Osteoblast (primary cell): ENCODE measurements at regions not wholly inside any gene's neighbourhood (a gene's known extent, or its start where the extent isn't known, plus 50 kb on each side); places are given as distances from the start of the nearest gene placed in this dataset.
A peak's percentile ranks its signal among the peaks of the same experiment; 100 is the strongest.

Source experiments
- DNase-seq: peaks from one replicate; pipeline ENCODE4 v3.0.0; 2011; ENCODE audit warnings: low spot score, mixed read lengths; ENCODE audit not compliant: insufficient read length; ENCODE audit errors: missing footprints
- H2AFZ ChIP-seq: 2 replicates; pipeline ENCODE4 v1.6.0; 2011; ENCODE audit warnings: mild to moderate bottlenecking, low read length
- H3K27ac ChIP-seq: 2 replicates; pipeline ENCODE4 v1.5.1; 2011; ENCODE audit warnings: mild to moderate bottlenecking, low read depth, low read length, moderate library complexity
- H3K27me3 ChIP-seq: 2 replicates; pipeline ENCODE4 v1.6.0; 2012; ENCODE audit warnings: mild to moderate bottlenecking, control low read depth, inconsistent platforms, low read length, moderate library complexity; ENCODE audit not compliant: insufficient read depth
- H3K36me3 ChIP-seq: 2 replicates; pipeline ENCODE4 v1.5.1; 2011; ENCODE audit warnings: mild to moderate bottlenecking, low read length, control low read depth, moderate library complexity; ENCODE audit not compliant: insufficient read depth
- H3K4me1 ChIP-seq: 2 replicates; pipeline ENCODE4 v1.5.1; 2011; ENCODE audit warnings: mild to moderate bottlenecking, low read length, control low read depth, moderate library complexity; ENCODE audit not compliant: insufficient read depth
- H3K4me2 ChIP-seq: 2 replicates; pipeline ENCODE4 v1.6.0; 2011; ENCODE audit warnings: mild to moderate bottlenecking, low read length; ENCODE audit not compliant: insufficient read depth
- H3K4me3 ChIP-seq: fragments of 200-600 bp; sonication (generic); 3 replicates; pipeline ENCODE4 v1.5.1; 2012; ENCODE audit warnings: mild to moderate bottlenecking, low read length, inconsistent platforms; ENCODE audit not compliant: insufficient read depth
- H3K79me2 ChIP-seq: 2 replicates; pipeline ENCODE4 v1.6.0; 2012; ENCODE audit warnings: mild to moderate bottlenecking, low read length, control low read depth, inconsistent platforms; ENCODE audit not compliant: insufficient read depth
- H3K9me3 ChIP-seq: 2 replicates; pipeline ENCODE4 v1.5.1; 2011; ENCODE audit warnings: low read depth, low read length, control low read depth
- H4K20me1 ChIP-seq: 2 replicates; pipeline ENCODE4 v1.6.0; 2012; ENCODE audit warnings: mild to moderate bottlenecking, low read length, control low read depth; ENCODE audit not compliant: insufficient read depth
- TF ChIP-seq, protein P1 (sequence below): IDR thresholded peaks from 2 replicates; pipeline ENCODE4 v1.5.1; 2011; ENCODE audit warnings: mild to moderate bottlenecking, low read depth, low read length, moderate library complexity; ENCODE audit errors: extremely low read depth

DNA sequence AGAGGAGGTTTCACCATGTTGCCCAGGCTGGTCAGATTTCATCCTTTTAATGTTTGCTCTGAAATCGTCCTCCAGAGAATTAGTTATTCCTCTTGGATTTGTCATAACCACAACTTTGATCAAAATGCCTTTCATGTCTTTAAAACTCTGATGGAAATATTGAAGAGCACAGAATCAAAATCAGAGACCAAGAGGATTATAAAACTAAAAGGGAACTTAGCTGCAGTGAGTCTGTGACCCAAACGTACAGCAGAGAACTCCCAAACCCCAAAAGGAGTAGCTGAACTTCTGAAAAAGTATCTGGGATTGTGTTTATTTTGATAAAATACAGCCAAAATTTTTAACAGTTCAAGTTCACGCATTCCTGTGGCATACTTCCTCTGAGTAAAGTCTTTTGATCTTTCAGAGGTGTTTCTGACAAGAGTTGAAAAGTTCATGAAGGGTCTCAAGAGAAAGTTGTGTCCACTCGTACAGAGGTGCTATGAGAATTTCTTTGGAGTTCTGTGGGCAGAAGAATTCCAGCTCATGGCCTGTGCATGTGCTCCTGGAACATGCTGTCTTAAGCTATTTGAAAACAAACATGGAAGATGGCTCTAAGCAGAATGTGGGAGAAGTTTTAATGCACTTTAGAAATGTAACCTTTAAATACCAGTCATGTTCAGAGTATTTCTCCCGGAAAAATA lies 124.0 kb downstream of the ESM1 start:
- peak; percentile 82 for DNase-seq
- peaks cover 12% of the 10 kb centered on the region for H3K9me3 ChIP-seq
- peak overlapping the region; percentile 72 for H3K4me2 ChIP-seq
- H3K27ac ChIP-seq, result peak overlapping the region; percentile 73
- H4K20me1 ChIP-seq, result no peaks in the 10 kb centered on the region
- H3K4me3 ChIP-seq, result peak overlapping the region; percentile 35
- no peaks in the 10 kb centered on the region for H3K36me3 ChIP-seq
- TF ChIP-seq, protein P1, sequence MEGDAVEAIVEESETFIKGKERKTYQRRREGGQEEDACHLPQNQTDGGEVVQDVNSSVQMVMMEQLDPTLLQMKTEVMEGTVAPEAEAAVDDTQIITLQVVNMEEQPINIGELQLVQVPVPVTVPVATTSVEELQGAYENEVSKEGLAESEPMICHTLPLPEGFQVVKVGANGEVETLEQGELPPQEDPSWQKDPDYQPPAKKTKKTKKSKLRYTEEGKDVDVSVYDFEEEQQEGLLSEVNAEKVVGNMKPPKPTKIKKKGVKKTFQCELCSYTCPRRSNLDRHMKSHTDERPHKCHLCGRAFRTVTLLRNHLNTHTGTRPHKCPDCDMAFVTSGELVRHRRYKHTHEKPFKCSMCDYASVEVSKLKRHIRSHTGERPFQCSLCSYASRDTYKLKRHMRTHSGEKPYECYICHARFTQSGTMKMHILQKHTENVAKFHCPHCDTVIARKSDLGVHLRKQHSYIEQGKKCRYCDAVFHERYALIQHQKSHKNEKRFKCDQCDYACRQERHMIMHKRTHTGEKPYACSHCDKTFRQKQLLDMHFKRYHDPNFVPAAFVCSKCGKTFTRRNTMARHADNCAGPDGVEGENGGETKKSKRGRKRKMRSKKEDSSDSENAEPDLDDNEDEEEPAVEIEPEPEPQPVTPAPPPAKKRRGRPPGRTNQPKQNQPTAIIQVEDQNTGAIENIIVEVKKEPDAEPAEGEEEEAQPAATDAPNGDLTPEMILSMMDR, result no peak
- H3K27me3 ChIP-seq, result no peaks in the 10 kb centered on the region
- H2AFZ ChIP-seq, result peak overlapping the region; percentile 30
- H3K4me1 ChIP-seq, result peaks cover 20% of the 10 kb centered on the region
- no peaks in the 10 kb centered on the region for H3K79me2 ChIP-seq

DNA sequence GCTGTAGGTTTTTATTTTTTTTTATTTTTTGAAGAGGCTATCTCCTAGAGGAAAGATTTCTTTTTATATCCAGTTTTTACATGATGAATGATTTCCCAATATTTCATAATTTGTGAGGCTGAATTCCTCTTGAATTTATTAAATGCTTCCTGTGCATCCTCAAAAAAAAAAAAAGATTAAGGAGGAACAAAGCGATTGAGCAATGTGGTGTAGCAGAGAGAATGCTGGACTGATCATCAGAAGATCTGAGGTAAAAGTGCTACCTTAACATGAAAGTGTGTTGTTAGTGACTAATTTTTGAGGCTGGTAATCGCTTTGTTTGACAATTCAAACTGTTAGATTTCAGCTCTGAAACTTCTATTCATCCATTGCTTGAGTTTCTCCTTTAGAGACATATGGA lies 125.1 kb downstream of the ESM1 start:
- no peak for DNase-seq
- H3K4me2 ChIP-seq, result no peak overlapping the region
- TF ChIP-seq, protein P1, result no peak

DNA sequence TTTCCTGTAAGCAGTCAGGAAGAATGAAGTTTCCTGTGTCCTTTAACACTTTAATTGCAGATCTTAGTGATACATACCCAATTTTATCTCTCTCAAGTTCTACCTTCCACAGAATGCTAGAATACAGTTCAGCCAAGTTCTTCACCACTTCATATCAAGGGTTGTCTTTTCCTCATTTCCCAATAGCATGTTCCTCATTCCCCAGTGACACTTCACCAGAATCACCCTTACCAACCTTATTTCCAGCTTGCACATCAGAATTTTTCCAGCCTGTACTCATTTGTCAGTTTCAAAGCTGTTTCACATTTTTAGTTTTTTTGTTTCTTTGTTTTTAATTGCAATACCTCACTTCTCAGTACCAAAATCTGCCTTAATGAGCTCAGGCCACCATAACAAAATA lies 126.1 kb downstream of the ESM1 start:
- H4K20me1 ChIP-seq, result no peaks in the 10 kb centered on the region
- no peak for DNase-seq

More for the DNA sequence above, 125.1 kb downstream of the ESM1 start:
- Histone ChIP-seq H3K27ac (no peak overlapping the region), H3K36me3 (no peaks in the 10 kb centered on the region), H4K20me1 (no peaks in the 10 kb centered on the region), H3K4me1 (peaks cover 20% of the 10 kb centered on the region), H3K4me3 (no peak overlapping the region), H3K27me3 (no peaks in the 10 kb centered on the region), H3K79me2 (no peaks in the 10 kb centered on the region), H3K9me3 (peaks cover 15% of the 10 kb centered on the region), H2AFZ (no peak overlapping the region)

DNA sequence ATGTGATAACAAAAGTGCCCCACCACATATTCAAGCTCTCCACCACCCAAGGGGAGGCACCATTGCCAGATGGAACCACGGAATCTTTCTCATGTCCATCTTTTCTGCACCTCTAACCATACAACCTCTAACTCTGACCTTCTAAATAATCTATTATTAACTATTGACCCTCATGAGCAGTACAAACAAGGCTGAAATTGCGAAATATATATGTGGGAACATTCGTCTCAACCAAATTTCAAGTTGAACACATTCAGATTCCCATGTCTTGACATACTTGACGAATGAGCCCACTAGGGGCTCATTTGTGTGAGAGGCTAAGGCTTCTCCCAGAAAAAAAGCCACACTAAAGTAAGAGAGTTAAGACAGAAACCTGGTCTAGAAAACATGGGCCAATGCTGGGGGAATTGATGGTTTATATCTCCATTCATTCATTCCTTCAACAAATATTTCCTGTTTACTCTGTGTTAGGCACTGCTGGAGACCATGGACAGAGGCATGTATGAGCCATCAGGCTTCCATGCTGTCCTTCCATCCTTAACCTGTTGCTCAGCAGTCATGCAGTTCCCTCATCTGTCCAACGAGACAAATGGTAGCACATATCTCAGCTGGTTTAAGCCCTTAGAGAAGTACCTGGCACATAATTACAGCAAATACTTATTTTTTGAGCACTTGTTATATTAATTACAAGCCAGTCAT lies 130.4 kb downstream of the ESM1 start:
- H3K79me2 ChIP-seq, result no peaks in the 10 kb centered on the region

More for the DNA sequence above, 126.1 kb downstream of the ESM1 start:
- H2AFZ ChIP-seq, result no peak overlapping the region
- H3K4me1 ChIP-seq, result peaks cover 20% of the 10 kb centered on the region
- H3K4me2 ChIP-seq, result no peak overlapping the region
- H3K36me3 ChIP-seq, result no peaks in the 10 kb centered on the region
- H3K27ac ChIP-seq, result no peak overlapping the region
- no peaks in the 10 kb centered on the region for H3K79me2 ChIP-seq
- no peaks in the 10 kb centered on the region for H3K27me3 ChIP-seq
- H3K9me3 ChIP-seq, result peaks cover 15% of the 10 kb centered on the region
- TF ChIP-seq, protein P1, result no peak
- H3K4me3 ChIP-seq, result no peak overlapping the region

More for the DNA sequence above, 130.4 kb downstream of the ESM1 start:
- Histone ChIP-seq H4K20me1 (no peaks in the 10 kb centered on the region), H3K27me3 (peaks cover 6% of the 10 kb centered on the region), H3K27ac (no peak overlapping the region), H3K36me3 (no peaks in the 10 kb centered on the region), H3K4me2 (no peak overlapping the region), H3K9me3 (peaks cover 15% of the 10 kb centered on the region), H3K4me3 (no peak overlapping the region), H2AFZ (no peak overlapping the region), H3K4me1 (no peaks in the 10 kb centered on the region)
- DNase-seq, result no peak
- TF ChIP-seq, protein P1, result no peak
